HFF-Myc (cell line): ENCODE measurements at regions not wholly inside any gene's neighbourhood (a gene's known extent, or its start where the extent isn't known, plus 50 kb on each side); places are given as distances from the start of the nearest gene placed in this dataset.

Experiments used
- DNase-seq: peaks from one replicate; pipeline ENCODE4 v3.0.0-alpha.2; 2011; ENCODE audit warnings: low read depth; ENCODE audit errors: extremely low read depth
- H3K4me3 ChIP-seq: replicated peaks from 2 replicates; pipeline ENCODE4 v1.5.1; 2011; ENCODE audit warnings: low read depth, mild to moderate bottlenecking, control low read depth, low read length
- CTCF ChIP-seq: IDR thresholded peaks from 2 replicates; pipeline ENCODE4 v1.5.1; 2012; ENCODE audit warnings: mild to moderate bottlenecking, low read depth, low read length, control low read depth; ENCODE audit errors: missing control alignments

- DNase-seq = no peak
- no peak for TF ChIP-seq CTCF
- no peak overlapping the region for H3K4me3 ChIP-seq
Observed at GRCh38 chr5:34469971-34470370, 186.2 kb upstream of the RAI14 start.

- DNase-seq = no peak
- TF ChIP-seq CTCF = peak; percentile 93
- no peak overlapping the region for H3K4me3 ChIP-seq
Observed at GRCh38 chr5:34474573-34475021, 181.5 kb upstream of the RAI14 start.

- DNase-seq = no peak
- TF ChIP-seq CTCF = no peak
- no peak overlapping the region for H3K4me3 ChIP-seq
Observed at GRCh38 chr5:34475249-34475966, 180.7 kb upstream of the RAI14 start.

GRCh38 chr5:34476941-34477565, 179.1 kb upstream of the RAI14 start:
- DNase-seq = no peak
- TF ChIP-seq CTCF = no peak
- no peak overlapping the region for H3K4me3 ChIP-seq

GRCh38 chr5:34480810-34481528, 175.2 kb upstream of the RAI14 start:
- H3K4me3 ChIP-seq = no peak overlapping the region
- no peak for TF ChIP-seq CTCF
- no peak for DNase-seq

GRCh38 chr5:34483442-34484033, 172.6 kb upstream of the RAI14 start:
- no peak overlapping the region for H3K4me3 ChIP-seq
- DNase-seq = no peak
- no peak for TF ChIP-seq CTCF
